ENCODE measurements at regions not wholly inside any gene's neighbourhood (a gene's known extent, or its start where the extent isn't known, plus 50 kb on each side); places are given as distances from the start of the nearest gene placed in this dataset.
"Not testable (repeated sequence)": the region's sequence is repeated elsewhere in the genome, so short reads cannot be mapped to it uniquely, and the experiment has no call there.

DNA sequence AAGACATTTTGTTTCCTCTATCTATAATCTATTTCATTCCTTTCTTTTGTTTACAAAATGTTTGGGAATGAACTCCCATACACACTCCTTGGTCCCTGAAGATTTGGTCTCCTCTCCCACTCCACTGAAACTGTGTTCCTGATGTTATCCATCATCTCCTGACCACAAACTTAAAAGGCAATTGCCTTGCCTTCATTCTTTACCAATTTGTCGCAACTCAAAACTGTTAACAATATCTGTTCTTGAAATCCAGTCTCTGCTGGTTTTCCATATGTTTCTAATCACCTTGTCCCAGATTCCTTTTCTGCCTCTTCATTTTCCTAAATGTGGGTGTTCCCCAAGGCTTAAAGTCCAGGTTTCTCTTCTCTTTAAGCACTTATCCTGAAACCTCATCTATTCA is 262.2 kb upstream of the TTC29 start:
- Histone ChIP-seq H3K4me1 (ENCODE audit: control insufficient read depth in 1 of 2, insufficient read depth in 2 of 2, low read length in 2 of 2) (no peaks in the 10 kb centered on the region), H3K27me3 (ENCODE audit: low read depth, low read length) (no peaks in the 10 kb centered on the region), H3K4me3 (ENCODE audit: low read depth in 1 of 2, low read length in 2 of 2) (no peak overlapping the region), H3K9me3 (ENCODE audit: control insufficient read depth in 1 of 2, low read length in 2 of 2) (peaks cover 0 to 2% of the 10 kb centered on the region in 2 donors), H3K27ac (ENCODE audit: low read length) (no peak overlapping the region), H3K36me3 (ENCODE audit: control insufficient read depth in 1 of 2, insufficient read depth in 2 of 2, low read length in 2 of 2) (no peaks in the 10 kb centered on the region)

DNA sequence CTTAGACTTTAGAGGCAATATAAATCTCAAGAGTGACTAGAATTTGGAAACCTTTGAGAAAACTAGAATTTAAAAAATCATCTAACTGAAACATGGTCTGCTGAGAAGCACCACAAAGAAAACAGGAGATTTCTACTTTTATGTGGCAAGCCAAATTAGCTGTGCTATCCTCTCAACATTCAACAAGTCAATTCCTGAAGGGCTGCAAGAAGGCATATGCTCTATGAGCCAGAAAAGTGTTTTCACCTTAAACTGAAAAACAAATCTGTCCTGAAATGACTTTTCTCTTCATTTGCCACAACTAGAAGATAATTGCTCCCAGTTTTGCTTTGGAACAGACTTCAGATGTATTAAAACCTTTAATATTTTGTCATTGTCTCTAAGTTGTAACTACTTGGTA is 263.2 kb upstream of the EDNRA start:
- no peaks in the 10 kb centered on the region for H3K27me3 ChIP-seq (ENCODE audit: low read depth, low read length)

DNA sequence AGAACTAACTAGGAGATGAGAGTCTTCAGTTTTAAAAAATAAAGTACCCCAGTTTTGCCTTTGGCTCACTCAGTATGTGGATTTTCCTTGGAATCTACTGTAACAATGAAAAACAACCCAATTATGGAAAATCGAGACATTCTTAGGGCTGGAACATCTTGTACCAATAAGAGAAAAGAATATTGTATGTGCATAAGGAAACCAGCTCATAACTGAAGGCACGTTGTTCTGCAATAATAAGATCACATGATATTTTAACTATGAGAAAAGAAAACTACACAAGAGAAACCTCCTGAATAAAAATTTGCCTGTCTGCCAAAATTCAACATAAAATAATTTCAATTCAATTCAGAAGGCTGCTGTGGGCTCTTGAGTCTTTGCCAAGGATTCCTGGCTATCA is 261.8 kb upstream of the EDNRA start:
- Histone ChIP-seq H3K27ac (ENCODE audit: low read length) (no peak overlapping the region), H3K36me3 (ENCODE audit: control insufficient read depth in 1 of 2, insufficient read depth in 2 of 2, low read length in 2 of 2) (no peaks in the 10 kb centered on the region), H3K27me3 (ENCODE audit: low read depth, low read length) (no peaks in the 10 kb centered on the region), H3K9me3 (ENCODE audit: control insufficient read depth in 1 of 2, low read length in 2 of 2) (no peaks in the 10 kb centered on the region), H3K4me3 (ENCODE audit: low read depth in 1 of 2, low read length in 2 of 2) (no peak overlapping the region), H3K4me1 (ENCODE audit: control insufficient read depth in 1 of 2, insufficient read depth in 2 of 2, low read length in 2 of 2) (no peaks in the 10 kb centered on the region)

More for the DNA sequence above, 263.2 kb upstream of the EDNRA start:
- Histone ChIP-seq H3K9me3 (ENCODE audit: control insufficient read depth in 1 of 2, low read length in 2 of 2) (peaks cover 0 to under 1% of the 10 kb centered on the region in 2 donors), H3K4me3 (ENCODE audit: low read depth in 1 of 2, low read length in 2 of 2) (no peak overlapping the region), H3K27ac (ENCODE audit: low read length) (no peak overlapping the region), H3K4me1 (ENCODE audit: control insufficient read depth in 1 of 2, insufficient read depth in 2 of 2, low read length in 2 of 2) (no peaks in the 10 kb centered on the region), H3K36me3 (ENCODE audit: control insufficient read depth in 1 of 2, insufficient read depth in 2 of 2, low read length in 2 of 2) (no peaks in the 10 kb centered on the region)

DNA sequence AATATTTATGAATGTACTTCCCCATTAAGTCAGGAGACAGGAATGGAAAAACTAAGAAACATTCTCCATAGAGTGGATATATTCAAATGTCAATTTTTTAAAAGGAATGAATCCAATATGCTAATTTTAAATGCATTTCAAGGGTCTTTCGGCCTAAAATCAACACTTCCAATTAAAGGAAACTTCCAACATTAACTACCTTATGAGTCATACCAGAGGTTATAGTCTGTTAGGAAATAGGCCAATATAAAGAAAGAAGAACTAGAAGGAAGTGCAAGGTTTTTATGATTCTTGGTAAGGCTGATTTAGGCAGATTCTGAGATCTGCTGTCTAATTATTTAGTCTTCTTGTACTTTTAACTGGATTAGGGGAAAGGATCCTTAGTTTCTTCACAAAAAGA is 260.1 kb upstream of the EDNRA start:
- Histone ChIP-seq H3K36me3 (ENCODE audit: control insufficient read depth in 1 of 2, insufficient read depth in 2 of 2, low read length in 2 of 2) (no peaks in the 10 kb centered on the region), H3K4me3 (ENCODE audit: low read depth in 1 of 2, low read length in 2 of 2) (no peak overlapping the region), H3K4me1 (ENCODE audit: control insufficient read depth in 1 of 2, insufficient read depth in 2 of 2, low read length in 2 of 2) (no peaks in the 10 kb centered on the region), H3K27ac (ENCODE audit: low read length) (no peak overlapping the region), H3K9me3 (ENCODE audit: control insufficient read depth in 1 of 2, low read length in 2 of 2) (no peaks in the 10 kb centered on the region), H3K27me3 (ENCODE audit: low read depth, low read length) (no peaks in the 10 kb centered on the region)

DNA sequence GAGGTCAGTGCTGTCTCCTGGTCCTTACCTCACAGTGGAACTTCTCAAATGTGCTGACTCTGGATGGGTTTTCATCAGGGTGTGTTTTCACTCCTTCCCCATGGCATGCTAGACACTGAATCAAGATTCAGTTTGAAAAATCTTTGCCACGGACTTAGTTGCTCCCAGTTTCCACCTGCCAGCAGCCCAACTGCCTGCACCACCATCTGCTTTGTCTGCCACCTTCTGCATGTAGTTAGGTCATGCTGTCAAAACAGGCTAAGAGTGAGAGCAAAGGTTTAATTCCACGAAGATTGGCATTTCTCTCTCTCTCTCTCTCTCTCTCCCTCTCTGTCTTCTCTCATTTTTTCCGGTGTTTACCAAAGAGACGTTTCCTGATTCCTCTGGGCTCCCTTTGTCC is 258.0 kb upstream of the EDNRA start:
- no peaks in the 10 kb centered on the region for H3K4me1 ChIP-seq (ENCODE audit: control insufficient read depth in 1 of 2, insufficient read depth in 2 of 2, low read length in 2 of 2)
- no peaks in the 10 kb centered on the region for H3K36me3 ChIP-seq (ENCODE audit: control insufficient read depth in 1 of 2, insufficient read depth in 2 of 2, low read length in 2 of 2)
- H3K27me3 ChIP-seq (ENCODE audit: low read depth, low read length), result no peaks in the 10 kb centered on the region
- no peak overlapping the region for H3K27ac ChIP-seq (ENCODE audit: low read length)
- no peak overlapping the region for H3K4me3 ChIP-seq (ENCODE audit: low read depth in 1 of 2, low read length in 2 of 2)
- H3K9me3 ChIP-seq (ENCODE audit: control insufficient read depth in 1 of 2, low read length in 2 of 2), result no peaks in the 10 kb centered on the region

DNA sequence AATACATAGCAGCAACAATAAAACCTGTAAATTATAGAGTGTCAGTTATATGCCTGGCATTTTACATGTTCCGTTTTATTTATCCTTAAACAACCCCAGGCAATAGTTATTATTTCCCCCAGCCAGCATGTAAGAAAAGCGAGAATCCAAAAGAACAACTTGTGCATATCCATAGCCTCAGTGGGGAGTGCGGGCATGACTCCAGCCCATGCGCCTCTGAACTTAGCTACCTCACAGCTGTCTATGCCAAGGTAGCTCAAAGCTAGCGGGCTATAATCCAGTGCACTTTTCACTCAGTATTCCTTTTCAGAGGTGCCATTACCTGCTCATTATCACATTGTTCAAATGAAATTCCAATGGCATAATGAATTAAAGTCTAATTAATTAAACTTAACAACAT is 257.3 kb upstream of the EDNRA start:
- H3K9me3 ChIP-seq (ENCODE audit: control insufficient read depth in 1 of 2, low read length in 2 of 2), result no peaks in the 10 kb centered on the region
- H3K27ac ChIP-seq (ENCODE audit: low read length), result no peak overlapping the region
- H3K4me3 ChIP-seq (ENCODE audit: low read depth in 1 of 2, low read length in 2 of 2), result no peak overlapping the region
- H3K4me1 ChIP-seq (ENCODE audit: control insufficient read depth in 1 of 2, insufficient read depth in 2 of 2, low read length in 2 of 2), result no peaks in the 10 kb centered on the region
- no peaks in the 10 kb centered on the region for H3K36me3 ChIP-seq (ENCODE audit: control insufficient read depth in 1 of 2, insufficient read depth in 2 of 2, low read length in 2 of 2)
- H3K27me3 ChIP-seq (ENCODE audit: low read depth, low read length), result no peaks in the 10 kb centered on the region

DNA sequence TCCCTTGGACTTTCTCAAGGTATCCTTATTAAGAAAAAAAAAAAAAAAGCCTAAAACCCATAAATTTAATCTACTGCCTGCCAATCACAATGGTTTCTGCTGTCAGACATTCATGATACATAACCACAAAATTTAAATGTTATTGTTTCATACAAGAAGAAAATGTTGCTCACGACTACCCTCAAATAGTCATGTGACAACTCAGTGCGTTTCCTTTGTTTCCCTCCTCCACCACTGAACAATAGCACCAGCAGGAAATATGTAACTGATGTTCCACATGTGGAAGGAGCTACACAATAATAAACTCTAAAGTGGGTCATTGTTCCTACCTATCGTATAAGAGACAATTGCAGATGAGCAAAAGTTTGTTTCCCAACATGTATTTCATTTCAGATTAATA is 244.1 kb upstream of the EDNRA start:
- H3K27ac ChIP-seq (ENCODE audit: low read length), result no peak overlapping the region
- no peak overlapping the region for H3K4me3 ChIP-seq (ENCODE audit: low read depth in 1 of 2, low read length in 2 of 2)
- no peaks in the 10 kb centered on the region for H3K36me3 ChIP-seq (ENCODE audit: control insufficient read depth in 1 of 2, insufficient read depth in 2 of 2, low read length in 2 of 2)
- H3K9me3 ChIP-seq (ENCODE audit: control insufficient read depth in 1 of 2, low read length in 2 of 2), result no peaks in the 10 kb centered on the region
- H3K4me1 ChIP-seq (ENCODE audit: control insufficient read depth in 1 of 2, insufficient read depth in 2 of 2, low read length in 2 of 2), result no peaks in the 10 kb centered on the region
- no peaks in the 10 kb centered on the region for H3K27me3 ChIP-seq (ENCODE audit: low read depth, low read length)

DNA sequence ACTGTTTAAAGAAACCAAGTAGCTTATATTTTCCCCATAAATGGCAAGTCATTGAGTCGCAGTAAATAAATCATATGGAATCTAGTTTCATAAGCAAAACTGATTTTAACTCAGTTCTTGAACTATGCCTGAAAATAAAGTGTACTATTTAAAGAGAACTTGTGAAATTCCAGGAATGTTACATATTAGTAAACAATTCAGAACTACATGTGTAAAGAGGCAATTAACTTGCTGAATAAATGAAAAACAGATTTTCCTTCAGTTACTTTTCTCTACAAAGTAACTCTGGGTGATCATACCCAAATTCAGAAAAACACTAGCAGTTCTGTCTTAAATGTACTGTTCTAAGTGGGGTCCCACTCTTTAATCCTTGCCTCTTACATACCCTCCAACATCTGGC is 236.1 kb upstream of the EDNRA start:
- Histone ChIP-seq H3K27ac (ENCODE audit: low read length) (no peak overlapping the region), H3K36me3 (ENCODE audit: control insufficient read depth in 1 of 2, insufficient read depth in 2 of 2, low read length in 2 of 2) (no peaks in the 10 kb centered on the region), H3K4me3 (ENCODE audit: low read depth in 1 of 2, low read length in 2 of 2) (no peak overlapping the region)

DNA sequence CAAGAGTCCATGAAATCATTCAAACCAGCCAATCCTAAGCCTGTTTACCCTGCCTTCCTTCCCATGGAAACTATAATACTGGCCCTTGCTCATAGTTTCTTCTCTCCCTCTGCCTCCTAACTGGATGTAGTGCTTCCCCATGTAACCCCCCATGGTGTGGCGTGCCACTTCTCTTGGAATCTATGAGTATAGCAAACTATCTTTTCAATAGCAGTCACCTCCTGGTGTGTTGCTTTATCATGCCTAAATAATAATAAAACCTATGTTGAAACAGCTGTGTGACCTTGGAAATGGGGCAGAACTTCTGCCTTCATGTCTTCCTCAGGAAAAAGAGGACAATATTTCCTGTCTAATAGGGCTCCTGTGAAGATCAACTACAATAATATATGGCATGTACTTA is 234.8 kb upstream of the EDNRA start:
- no peaks in the 10 kb centered on the region for H3K36me3 ChIP-seq (ENCODE audit: control insufficient read depth in 1 of 2, insufficient read depth in 2 of 2, low read length in 2 of 2)
- H3K4me1 ChIP-seq (ENCODE audit: control insufficient read depth in 1 of 2, insufficient read depth in 2 of 2, low read length in 2 of 2), result no peaks in the 10 kb centered on the region
- no peak overlapping the region for H3K27ac ChIP-seq (ENCODE audit: low read length)
- no peaks in the 10 kb centered on the region for H3K9me3 ChIP-seq (ENCODE audit: control insufficient read depth in 1 of 2, low read length in 2 of 2)
- no peak overlapping the region for H3K4me3 ChIP-seq (ENCODE audit: low read depth in 1 of 2, low read length in 2 of 2)
- no peaks in the 10 kb centered on the region for H3K27me3 ChIP-seq (ENCODE audit: low read depth, low read length)

More for the DNA sequence above, 236.1 kb upstream of the EDNRA start:
- Histone ChIP-seq H3K27me3 (ENCODE audit: low read depth, low read length) (no peaks in the 10 kb centered on the region), H3K4me1 (ENCODE audit: control insufficient read depth in 1 of 2, insufficient read depth in 2 of 2, low read length in 2 of 2) (no peaks in the 10 kb centered on the region), H3K9me3 (ENCODE audit: control insufficient read depth in 1 of 2, low read length in 2 of 2) (no peaks in the 10 kb centered on the region)

DNA sequence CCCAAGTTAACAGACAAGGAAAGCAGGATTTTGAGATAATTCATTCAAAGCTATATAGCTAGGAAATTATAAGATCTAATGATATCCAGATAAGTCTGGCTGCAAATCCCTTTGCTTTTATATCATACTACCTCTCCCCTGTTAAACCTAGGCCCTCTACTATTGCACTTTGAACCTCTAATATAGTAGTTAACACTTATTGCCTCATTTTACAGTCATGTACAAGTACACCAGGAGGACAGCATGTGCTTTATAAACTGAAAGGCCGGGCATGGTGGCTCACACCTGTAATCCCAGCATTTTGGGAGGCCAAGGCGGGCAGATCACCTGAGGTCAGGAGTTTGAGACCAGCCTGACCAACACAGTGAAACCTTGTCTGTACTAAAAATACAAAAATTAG is 234.4 kb upstream of the EDNRA start:
- not testable (repeated sequence) for H3K4me3 ChIP-seq (ENCODE audit: low read depth in 1 of 2, low read length in 2 of 2); H3K9me3 ChIP-seq (ENCODE audit: control insufficient read depth in 1 of 2, low read length in 2 of 2); H3K27ac ChIP-seq (ENCODE audit: low read length); H3K36me3 ChIP-seq (ENCODE audit: control insufficient read depth in 1 of 2, insufficient read depth in 2 of 2, low read length in 2 of 2); H3K4me1 ChIP-seq (ENCODE audit: control insufficient read depth in 1 of 2, insufficient read depth in 2 of 2, low read length in 2 of 2); H3K27me3 ChIP-seq (ENCODE audit: low read depth, low read length)

DNA sequence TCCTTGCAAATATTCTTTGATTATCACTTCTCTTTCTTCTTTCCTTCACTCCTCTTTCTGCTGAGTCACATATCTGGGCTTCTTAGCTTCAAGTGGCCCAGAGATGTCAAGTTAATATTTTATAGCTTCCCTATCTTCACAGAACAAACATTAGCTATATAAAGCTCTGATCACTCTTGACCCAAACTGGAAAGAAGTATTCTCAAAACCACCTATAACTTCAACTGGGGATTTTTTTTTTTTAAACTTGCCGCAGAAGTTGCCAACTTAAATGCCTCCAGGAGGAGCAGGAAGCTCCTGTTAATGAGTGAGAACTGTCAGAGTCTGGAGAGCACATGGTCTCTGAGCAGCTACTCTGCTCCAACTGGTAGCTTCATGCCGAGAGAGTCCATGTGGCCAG is 233.3 kb upstream of the EDNRA start:
- no peaks in the 10 kb centered on the region for H3K4me1 ChIP-seq (ENCODE audit: control insufficient read depth in 1 of 2, insufficient read depth in 2 of 2, low read length in 2 of 2)
- no peak overlapping the region for H3K27ac ChIP-seq (ENCODE audit: low read length)
- no peaks in the 10 kb centered on the region for H3K36me3 ChIP-seq (ENCODE audit: control insufficient read depth in 1 of 2, insufficient read depth in 2 of 2, low read length in 2 of 2)
- H3K4me3 ChIP-seq (ENCODE audit: low read depth in 1 of 2, low read length in 2 of 2), result no peak overlapping the region
- no peaks in the 10 kb centered on the region for H3K27me3 ChIP-seq (ENCODE audit: low read depth, low read length)
- no peaks in the 10 kb centered on the region for H3K9me3 ChIP-seq (ENCODE audit: control insufficient read depth in 1 of 2, low read length in 2 of 2)

DNA sequence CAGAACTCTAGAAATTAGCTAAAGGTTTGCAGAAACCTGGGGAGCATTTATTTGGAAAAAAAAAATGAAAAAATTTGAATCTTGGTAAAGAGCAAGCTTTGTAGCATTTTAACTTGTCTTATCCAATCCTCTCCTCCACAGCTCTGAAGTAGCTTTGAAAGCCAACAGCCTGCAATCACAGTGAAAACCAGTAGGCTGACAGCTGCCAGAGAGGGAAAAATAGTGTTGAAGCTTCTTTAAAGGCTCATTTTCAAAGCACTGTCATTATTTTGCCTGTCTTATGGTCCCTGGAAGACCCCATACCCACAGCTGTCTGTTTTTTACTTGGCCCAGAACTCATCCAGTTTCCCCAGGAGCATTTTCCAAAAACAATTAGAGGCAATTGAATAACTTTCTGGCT is 230.8 kb upstream of the EDNRA start:
- Histone ChIP-seq H3K27ac (ENCODE audit: low read length) (no peak overlapping the region), H3K4me3 (ENCODE audit: low read depth in 1 of 2, low read length in 2 of 2) (no peak overlapping the region), H3K4me1 (ENCODE audit: control insufficient read depth in 1 of 2, insufficient read depth in 2 of 2, low read length in 2 of 2) (no peaks in the 10 kb centered on the region), H3K27me3 (ENCODE audit: low read depth, low read length) (no peaks in the 10 kb centered on the region), H3K36me3 (ENCODE audit: control insufficient read depth in 1 of 2, insufficient read depth in 2 of 2, low read length in 2 of 2) (no peaks in the 10 kb centered on the region), H3K9me3 (ENCODE audit: control insufficient read depth in 1 of 2, low read length in 2 of 2) (no peaks in the 10 kb centered on the region)
